HUES64 (cell line): ENCODE measurements at regions not wholly inside any gene's neighbourhood (a gene's known extent, or its start where the extent isn't known, plus 50 kb on each side); places are given as distances from the start of the nearest gene placed in this dataset.
"Not testable (repeated sequence)": the region's sequence is repeated elsewhere in the genome, so short reads cannot be mapped to it uniquely, and the experiment has no call there.

Source experiments
- H3K27ac ChIP-seq: 2 replicates; pipeline ENCODE4 v1.7.0; 2013; ENCODE audit warnings: low read depth, low read length, inconsistent platforms
- H3K27me3 ChIP-seq: 2 replicates; pipeline ENCODE4 v1.6.1; 2013; ENCODE audit warnings: mild to moderate bottlenecking, low read length; ENCODE audit not compliant: insufficient read depth
- H3K36me3 ChIP-seq: 2 replicates; pipeline ENCODE4 v1.6.1; 2013; ENCODE audit warnings: mild to moderate bottlenecking, low read length; ENCODE audit not compliant: insufficient read depth
- H3K4me1 ChIP-seq: 2 replicates; pipeline ENCODE4 v1.6.1; 2013; ENCODE audit warnings: mild to moderate bottlenecking, low read length, moderate library complexity; ENCODE audit not compliant: insufficient read depth
- H3K4me3 ChIP-seq: 2 replicates; pipeline ENCODE4 v1.5.1; 2013; ENCODE audit warnings: mild to moderate bottlenecking, low read length, moderate library complexity
- H3K9ac ChIP-seq: 2 replicates; pipeline ENCODE4 v1.6.1; 2013; ENCODE audit warnings: mild to moderate bottlenecking, low read depth, low read length
- H3K9me3 ChIP-seq: 2 replicates; pipeline ENCODE4 v1.6.1; 2013; ENCODE audit warnings: low read depth, low read length; ENCODE audit not compliant: insufficient read depth
- WGBS: fragments of 150-250, 120-280 bp; methylation state at CpG from one replicate; pipeline ENCODE4 v1.1.7; 2013; ENCODE audit warnings: missing lambda C conversion rate; 5-methylcytosine and 5-hydroxymethylcytosine counted together

DNA sequence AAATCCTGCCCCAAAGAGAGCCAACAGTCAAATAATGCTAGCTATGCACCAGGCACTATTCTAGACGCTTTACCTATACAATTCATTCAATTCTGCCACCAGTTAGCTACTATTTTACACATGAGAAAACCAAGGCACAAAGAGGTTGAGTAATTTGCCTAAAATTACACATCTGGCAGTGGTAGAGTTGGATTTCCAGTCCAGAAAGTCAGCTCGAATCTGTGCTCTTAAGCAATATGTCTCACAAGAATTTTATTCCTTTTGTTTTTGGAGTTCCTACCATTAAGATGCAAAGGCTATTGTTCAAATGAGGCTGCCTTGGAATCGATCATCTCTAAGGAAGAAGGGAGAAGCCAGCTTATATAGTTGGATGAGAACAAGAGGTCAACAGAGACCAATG, 256.9 kb upstream of the RASA1 start:
- no peak overlapping the region for H3K9ac ChIP-seq

GRCh38 chr5:87015901-87016300, 251.8 kb upstream of the RASA1 start:
- Histone ChIP-seq H3K9me3 (no peaks in the 10 kb centered on the region), H3K27ac (no peak overlapping the region), H3K4me3 (no peak overlapping the region), H3K36me3 (no peaks in the 10 kb centered on the region), H3K4me1 (peaks cover 16% of the 10 kb centered on the region), H3K27me3 (no peaks in the 10 kb centered on the region), H3K9ac (no peak overlapping the region)
- WGBS: no CpG with 5 or more reads among the region's 1 CpG

More for the DNA sequence above, 256.9 kb upstream of the RASA1 start:
- H3K9me3 ChIP-seq: no peaks in the 10 kb centered on the region
- WGBS: 54% methylated on average over 3 of the region's 3 CpGs
- no peaks in the 10 kb centered on the region for H3K4me1 ChIP-seq
- no peak overlapping the region for H3K27ac ChIP-seq
- no peaks in the 10 kb centered on the region for H3K27me3 ChIP-seq
- H3K36me3 ChIP-seq: no peaks in the 10 kb centered on the region
- no peak overlapping the region for H3K4me3 ChIP-seq

DNA sequence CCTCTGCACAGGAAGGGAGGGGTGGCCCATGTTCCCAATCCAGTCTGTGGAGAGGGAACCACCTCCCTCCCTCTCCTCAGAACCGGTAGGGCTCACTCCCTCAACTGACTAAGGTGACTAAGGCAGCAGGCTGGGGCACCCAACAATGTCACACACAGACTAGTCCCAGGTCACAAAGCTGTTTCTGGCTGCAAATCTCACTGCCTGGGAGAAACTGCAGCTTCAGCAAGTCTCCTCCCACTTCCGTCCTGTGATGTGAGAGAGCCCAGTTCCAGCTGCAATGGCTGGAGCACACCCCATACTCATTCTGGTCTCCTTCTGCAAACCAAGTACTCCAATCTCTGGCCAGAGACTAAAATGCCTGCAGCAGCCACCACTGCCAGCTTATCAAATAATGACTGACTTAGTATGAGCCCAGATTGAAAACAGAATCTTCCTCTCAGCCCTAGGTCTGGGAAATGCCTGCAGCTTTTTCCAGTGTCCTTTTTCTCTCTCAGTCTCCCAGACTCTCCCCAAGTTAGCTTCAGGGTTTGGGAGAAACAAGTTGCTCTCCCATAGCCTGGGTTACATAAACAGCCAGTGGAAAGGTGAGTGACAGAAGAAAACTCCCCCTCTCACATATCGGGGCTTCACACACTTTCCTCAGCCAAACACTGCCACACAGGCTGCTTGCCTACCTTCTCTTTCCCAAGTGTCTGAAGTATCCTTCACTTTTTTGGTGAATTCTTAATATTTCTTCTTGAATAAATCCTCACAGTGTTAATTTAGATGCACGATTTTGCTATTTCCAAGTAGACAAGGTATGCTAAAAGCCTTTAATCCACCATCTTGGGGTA, 247.4 kb upstream of the RASA1 start:
- Histone ChIP-seq H3K9ac (no peak overlapping the region), H3K4me3 (no peak overlapping the region), H3K27ac (no peak overlapping the region), H3K4me1 (peaks cover 16% of the 10 kb centered on the region), H3K9me3 (no peaks in the 10 kb centered on the region), H3K27me3 (no peaks in the 10 kb centered on the region), H3K36me3 (no peaks in the 10 kb centered on the region)
- 57% methylated on average over 3 of the region's 4 CpGs for WGBS

DNA sequence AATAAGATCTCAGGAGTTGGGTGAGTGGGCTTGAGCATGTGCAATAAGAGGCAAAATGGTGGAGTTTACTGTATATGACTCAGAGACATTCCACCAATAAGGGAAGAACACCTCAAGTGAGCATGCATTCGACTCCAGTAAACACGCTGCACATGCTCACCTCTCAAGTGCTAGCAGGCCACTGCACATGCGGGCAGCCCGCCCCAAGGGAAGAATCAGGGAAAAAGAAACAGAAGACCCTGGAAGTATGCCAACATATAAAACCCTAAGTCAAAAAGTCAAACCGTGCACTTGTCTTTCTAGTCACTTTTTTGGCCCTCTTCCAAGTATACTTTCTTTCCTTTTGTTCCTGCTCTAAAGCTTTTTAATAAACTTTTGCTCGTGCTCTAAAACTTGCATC, 245.3 kb upstream of the RASA1 start:
- no peaks in the 10 kb centered on the region for H3K36me3 ChIP-seq
- H3K9ac ChIP-seq: no peak overlapping the region
- no peaks in the 10 kb centered on the region for H3K9me3 ChIP-seq
- 94% methylated on average over 6 of the region's 6 CpGs for WGBS
- H3K4me3 ChIP-seq: no peak overlapping the region
- no peak overlapping the region for H3K27ac ChIP-seq
- peaks cover 16% of the 10 kb centered on the region for H3K4me1 ChIP-seq
- no peaks in the 10 kb centered on the region for H3K27me3 ChIP-seq

- Histone ChIP-seq H3K27ac (no peak overlapping the region), H3K27me3 (no peaks in the 10 kb centered on the region), H3K36me3 (no peaks in the 10 kb centered on the region), H3K9me3 (no peaks in the 10 kb centered on the region), H3K9ac (no peak overlapping the region), H3K4me3 (no peak overlapping the region), H3K4me1 (no peaks in the 10 kb centered on the region)
- 93% methylated on average over 1 of the region's 1 CpG for WGBS
Observed at GRCh38 chr5:87027570-87027969, 240.1 kb upstream of the RASA1 start.

- Histone ChIP-seq H3K9ac (no peak overlapping the region), H3K27ac (no peak overlapping the region), H3K36me3 (no peaks in the 10 kb centered on the region), H3K4me3 (no peak overlapping the region), H3K4me1 (no peaks in the 10 kb centered on the region), H3K9me3 (no peaks in the 10 kb centered on the region), H3K27me3 (no peaks in the 10 kb centered on the region)
- 94% methylated on average over 7 of the region's 7 CpGs for WGBS
Observed at GRCh38 chr5:87029951-87030350, 237.7 kb upstream of the RASA1 start.

DNA sequence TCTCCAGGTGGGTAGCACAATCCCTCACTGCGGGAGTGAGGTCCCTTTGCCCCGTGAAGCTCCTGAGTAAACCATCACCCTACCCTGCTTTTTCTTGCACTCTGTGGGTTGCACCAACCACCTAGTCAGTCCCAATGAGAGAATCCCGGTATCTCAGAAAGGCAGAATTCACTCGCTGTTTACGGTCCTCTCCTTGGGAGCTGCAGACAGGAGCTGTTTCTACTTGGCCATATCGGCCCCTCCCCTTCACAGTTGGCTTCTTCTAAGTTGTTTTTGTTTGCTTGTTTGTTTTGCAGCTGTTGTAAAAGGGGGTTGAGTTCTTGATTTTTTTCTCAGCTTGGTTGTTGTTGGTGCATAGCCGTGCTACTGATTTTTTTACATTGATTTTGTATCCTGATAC, 237.0 kb upstream of the RASA1 start:
- no peaks in the 10 kb centered on the region for H3K36me3 ChIP-seq
- no peak overlapping the region for H3K9ac ChIP-seq
- WGBS: 87% methylated on average over 7 of the region's 7 CpGs
- no peak overlapping the region for H3K4me3 ChIP-seq
- H3K9me3 ChIP-seq: no peaks in the 10 kb centered on the region
- H3K4me1 ChIP-seq: no peaks in the 10 kb centered on the region
- H3K27ac ChIP-seq: no peak overlapping the region
- no peaks in the 10 kb centered on the region for H3K27me3 ChIP-seq

DNA sequence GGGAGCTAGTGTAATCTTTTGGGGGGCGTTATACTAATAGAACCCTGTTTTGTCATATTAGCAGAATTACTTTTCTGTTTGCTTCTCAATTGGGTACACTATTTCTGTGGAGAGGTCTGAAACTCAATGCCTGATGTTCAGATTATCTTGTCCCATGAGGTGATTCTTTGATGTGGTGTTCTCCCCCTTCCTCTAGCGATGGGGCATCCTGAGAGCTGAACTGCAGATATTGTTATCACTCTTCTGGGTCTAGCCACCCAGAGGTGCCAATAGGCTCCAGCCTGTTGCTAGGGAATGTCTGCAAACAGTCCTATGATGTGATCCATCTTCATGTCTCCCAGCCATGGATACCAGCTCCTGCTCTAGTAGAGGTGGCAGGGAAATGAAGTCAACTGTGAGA, 233.1 kb upstream of the RASA1 start:
- Histone ChIP-seq H3K4me1 (no peaks in the 10 kb centered on the region), H3K27me3 (no peaks in the 10 kb centered on the region)
- 100% methylated on average over 2 of the region's 2 CpGs for WGBS

DNA sequence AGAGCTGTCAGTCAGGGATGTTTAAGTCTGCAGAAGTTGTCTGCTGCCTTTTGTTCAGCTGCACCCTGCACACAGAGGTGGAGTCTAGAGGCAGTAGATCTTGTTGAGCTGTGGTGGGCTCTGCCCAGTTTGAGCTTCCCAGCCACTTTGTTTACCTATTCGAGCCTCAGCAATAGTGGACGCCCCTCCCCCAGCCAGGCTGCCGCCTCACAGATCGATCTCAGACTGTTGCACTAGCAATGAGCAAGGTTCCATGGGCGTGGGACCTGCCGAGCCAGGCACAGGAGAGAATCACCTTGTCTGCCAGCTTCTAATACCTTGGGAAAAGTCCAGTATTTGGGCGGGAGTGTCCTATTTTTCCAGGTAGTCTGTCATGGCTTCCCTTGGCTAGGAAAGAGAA, 225.1 kb upstream of the RASA1 start:
- Histone ChIP-seq H3K27me3 (no peaks in the 10 kb centered on the region), H3K36me3 (no peaks in the 10 kb centered on the region), H3K4me3 (no peak overlapping the region), H3K9me3 (no peaks in the 10 kb centered on the region), H3K27ac (no peak overlapping the region), H3K4me1 (no peaks in the 10 kb centered on the region), H3K9ac (no peak overlapping the region)
- WGBS: 90% methylated on average over 7 of the region's 7 CpGs

More for the DNA sequence above, 233.1 kb upstream of the RASA1 start:
- no peaks in the 10 kb centered on the region for H3K36me3 ChIP-seq
- no peak overlapping the region for H3K9ac ChIP-seq
- H3K9me3 ChIP-seq: no peaks in the 10 kb centered on the region
- no peak overlapping the region for H3K4me3 ChIP-seq
- H3K27ac ChIP-seq: no peak overlapping the region

- Histone ChIP-seq H3K4me1 (0 out of 2 replicates have a peak, but pooled peaks cover 4% of the 10 kb centered on the region), H3K27ac (no peak overlapping the region), H3K4me3 (no peak overlapping the region), H3K9me3 (peaks cover 7% of the 10 kb centered on the region; the same call in 1 of the 2 replicates), H3K27me3 (no peaks in the 10 kb centered on the region), H3K36me3 (no peaks in the 10 kb centered on the region), H3K9ac (no peak overlapping the region)
- 92% methylated on average over 1 of the region's 1 CpG for WGBS
Observed at GRCh38 chr5:87048156-87048555, 219.5 kb upstream of the RASA1 start.

- not testable (repeated sequence) for H3K4me3 ChIP-seq, H3K4me1 ChIP-seq, H3K27ac ChIP-seq, H3K27me3 ChIP-seq, H3K9ac ChIP-seq, H3K36me3 ChIP-seq, H3K9me3 ChIP-seq
- 96% methylated on average over 6 of the region's 6 CpGs for WGBS
Observed at GRCh38 chr5:87049012-87049411, 218.7 kb upstream of the RASA1 start.
